DMS79 treated with DMSO at 0.1 percent for 48 hours (cell line): ENCODE measurements at regions not wholly inside any gene's neighbourhood (a gene's known extent, or its start where the extent isn't known, plus 50 kb on each side); places are given as distances from the start of the nearest gene placed in this dataset.

Experiments used
- DNase-seq: peaks from one replicate; lab custom pipeline; 2025; lab: John Stamatoyannopoulos, UW

- no peak for DNase-seq
Measured at GRCh38 chr2:118509319-118510004, 338.0 kb downstream of the EN1 start.

GRCh38 chr2:118508282-118508681 is 339.2 kb downstream of the EN1 start:
- no peak for DNase-seq

- no peak for DNase-seq
Measured at GRCh38 chr2:118505436-118505835, 342.0 kb downstream of the EN1 start.

GRCh38 chr2:118502106-118502505 is 345.3 kb downstream of the EN1 start:
- DNase-seq, result no peak

GRCh38 chr2:118498943-118499342 is 348.5 kb downstream of the EN1 start:
- DNase-seq, result no peak

- no peak for DNase-seq
Measured at GRCh38 chr2:118496870-118497611, 350.4 kb downstream of the EN1 start.

GRCh38 chr2:118496467-118496866 is 351.0 kb downstream of the EN1 start:
- DNase-seq, result no peak

GRCh38 chr2:118495290-118495689 is 352.2 kb downstream of the EN1 start:
- DNase-seq, result no peak

- no peak for DNase-seq
Measured at GRCh38 chr2:118493213-118493612, 354.2 kb downstream of the EN1 start.

GRCh38 chr2:118492335-118492734 is 355.1 kb downstream of the EN1 start:
- DNase-seq, result no peak

- no peak for DNase-seq
Measured at GRCh38 chr2:118490330-118490729, 357.1 kb downstream of the EN1 start.

GRCh38 chr2:118489712-118490299 is 357.6 kb downstream of the EN1 start:
- no peak for DNase-seq

- DNase-seq, result no peak
Measured at GRCh38 chr2:118481299-118481698, 366.1 kb downstream of the EN1 start.

- DNase-seq, result no peak
Measured at GRCh38 chr2:118479020-118479419, 368.4 kb downstream of the EN1 start.

- no peak for DNase-seq
Measured at GRCh38 chr2:118477111-118477862, 370.2 kb downstream of the EN1 start.

- no peak for DNase-seq
Measured at GRCh38 chr2:118475622-118476205, 371.7 kb downstream of the EN1 start.

- DNase-seq, result no peak
Measured at GRCh38 chr2:118474541-118474920, 372.9 kb downstream of the EN1 start.

GRCh38 chr2:118473846-118474540 is 373.5 kb downstream of the EN1 start:
- peak; percentile 2 for DNase-seq

GRCh38 chr2:118473241-118473640 is 374.2 kb downstream of the EN1 start:
- no peak for DNase-seq

GRCh38 chr2:118470297-118470696 is 377.2 kb downstream of the EN1 start:
- no peak for DNase-seq

GRCh38 chr2:118469103-118469502 is 378.3 kb downstream of the EN1 start:
- no peak for DNase-seq
